Gastroesophageal sphincter (tissue), 3 donors: ENCODE measurements at regions not wholly inside any gene's neighbourhood (a gene's known extent, or its start where the extent isn't known, plus 50 kb on each side); places are given as distances from the start of the nearest gene placed in this dataset.
"Not testable (repeated sequence)": the region's sequence is repeated elsewhere in the genome, so short reads cannot be mapped to it uniquely, and the experiment has no call there.

Experiments
- CTCF ChIP-seq, 4 experiments: fragments of 200-600 bp in 2 of 4; fragments of 450-650 bp in 2 of 4; sonication (generic) in 1 of 4; IDR thresholded peaks; one replicate each; pipeline ENCODE4 v1.5.1; 2017 to 2019; ENCODE audit warnings: antibody characterized with exemption in 4 of 4, mild to moderate bottlenecking in 2 of 4, moderate library complexity in 2 of 4
- POLR2A ChIP-seq, 2 donors: fragments of 450-650 bp; IDR thresholded peaks; one replicate each; pipeline ENCODE4 v1.6.1; 2017; ENCODE audit warnings: antibody characterized with exemption in 2 of 2, mild to moderate bottlenecking in 2 of 2, moderate library complexity in 1 of 2
- POLR2AphosphoS5 ChIP-seq: sonication (generic); formaldehyde crosslinking; IDR thresholded peaks from one replicate; pipeline ENCODE4 v1.6.1; 2017; ENCODE audit warnings: antibody characterized with exemption

- not testable (repeated sequence) for TF ChIP-seq POLR2AphosphoS5; CTCF (IDR thresholded peaks at IDR 0.05); POLR2A (IDR thresholded peaks at IDR 0.05)
These were observed 95.5 kb downstream of the NSUN5 start for GRCh38 chr7:73213076-73213475.
